Cardiac muscle cell (in vitro differentiated cells and primary cell): ENCODE measurements at regions not wholly inside any gene's neighbourhood (a gene's known extent, or its start where the extent isn't known, plus 50 kb on each side); places are given as distances from the start of the nearest gene placed in this dataset.

Experiments
- DNase-seq, 2 donors: peaks; one replicate each; pipeline versions ENCODE4 v3.0.0 to v3.0.0-alpha.2; 2010 to 2017; ENCODE audit warnings: low read depth in 1 of 2, low spot score in 1 of 2
- H3K27ac ChIP-seq: fragments of 200-600 bp; sonication (generic); 2 replicates; pipeline ENCODE4 v1.5.1; 2016
- H3K27me3 ChIP-seq: fragments of 200-600 bp; sonication (generic); 2 replicates; pipeline ENCODE4 v1.6.0; 2016; ENCODE audit warnings: control low read depth
- H3K36me3 ChIP-seq: fragments of 200-600 bp; sonication (generic); 2 replicates; pipeline ENCODE4 v1.5.1; 2016; ENCODE audit warnings: control low read depth
- H3K4me1 ChIP-seq: fragments of 200-600 bp; sonication (generic); 2 replicates; pipeline ENCODE4 v1.8.1; 2017; ENCODE audit warnings: low read depth, mild to moderate bottlenecking, mixed run types
- H3K4me3 ChIP-seq: fragments of 200-600 bp; sonication (generic); 2 replicates; pipeline ENCODE4 v1.5.1; 2016; ENCODE audit warnings: mild to moderate bottlenecking
- H3K9me3 ChIP-seq: fragments of 200-600 bp; sonication (generic); 2 replicates; pipeline ENCODE4 v1.5.1; 2017; ENCODE audit warnings: low read depth, mild to moderate bottlenecking, control low read depth
- TF ChIP-seq, protein P1 (sequence below): IDR thresholded peaks from 2 replicates; pipeline ENCODE4 v1.5.1; 2012; ENCODE audit warnings: low read depth, mild to moderate bottlenecking, low read length

DNA sequence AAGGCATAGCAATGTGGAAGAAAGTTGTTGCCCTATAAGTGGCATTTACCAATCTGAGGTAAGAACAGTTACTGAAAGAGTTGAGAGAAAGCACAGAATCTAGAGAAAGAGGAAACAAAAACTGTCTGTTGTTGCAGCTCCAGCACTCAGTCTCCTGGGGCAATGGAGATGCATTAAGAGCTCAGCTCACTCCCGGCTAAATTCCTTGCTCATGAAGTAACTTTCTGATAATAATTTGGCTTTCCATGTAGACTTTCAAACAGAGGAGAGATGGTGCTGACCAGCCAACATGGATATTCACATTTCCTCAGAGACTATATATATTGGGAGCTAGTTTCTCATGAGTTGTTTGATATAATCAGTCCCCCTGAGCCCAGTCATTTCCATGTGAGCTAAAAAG, 135.3 kb downstream of the GDAP2 start:
- H3K27me3 ChIP-seq = no peaks in the 10 kb centered on the region
- TF ChIP-seq, protein P1, sequence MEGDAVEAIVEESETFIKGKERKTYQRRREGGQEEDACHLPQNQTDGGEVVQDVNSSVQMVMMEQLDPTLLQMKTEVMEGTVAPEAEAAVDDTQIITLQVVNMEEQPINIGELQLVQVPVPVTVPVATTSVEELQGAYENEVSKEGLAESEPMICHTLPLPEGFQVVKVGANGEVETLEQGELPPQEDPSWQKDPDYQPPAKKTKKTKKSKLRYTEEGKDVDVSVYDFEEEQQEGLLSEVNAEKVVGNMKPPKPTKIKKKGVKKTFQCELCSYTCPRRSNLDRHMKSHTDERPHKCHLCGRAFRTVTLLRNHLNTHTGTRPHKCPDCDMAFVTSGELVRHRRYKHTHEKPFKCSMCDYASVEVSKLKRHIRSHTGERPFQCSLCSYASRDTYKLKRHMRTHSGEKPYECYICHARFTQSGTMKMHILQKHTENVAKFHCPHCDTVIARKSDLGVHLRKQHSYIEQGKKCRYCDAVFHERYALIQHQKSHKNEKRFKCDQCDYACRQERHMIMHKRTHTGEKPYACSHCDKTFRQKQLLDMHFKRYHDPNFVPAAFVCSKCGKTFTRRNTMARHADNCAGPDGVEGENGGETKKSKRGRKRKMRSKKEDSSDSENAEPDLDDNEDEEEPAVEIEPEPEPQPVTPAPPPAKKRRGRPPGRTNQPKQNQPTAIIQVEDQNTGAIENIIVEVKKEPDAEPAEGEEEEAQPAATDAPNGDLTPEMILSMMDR = no peak
- DNase-seq = peak in 1 of 2 donors; percentile 68
- no peaks in the 10 kb centered on the region for H3K4me1 ChIP-seq
- H3K36me3 ChIP-seq = no peaks in the 10 kb centered on the region
- no peaks in the 10 kb centered on the region for H3K9me3 ChIP-seq
- H3K4me3 ChIP-seq = no peak overlapping the region
- H3K27ac ChIP-seq = no peak overlapping the region

- Histone ChIP-seq H3K27me3 (no peaks in the 10 kb centered on the region), H3K36me3 (no peaks in the 10 kb centered on the region), H3K27ac (no peak overlapping the region), H3K9me3 (no peaks in the 10 kb centered on the region), H3K4me3 (no peak overlapping the region), H3K4me1 (no peaks in the 10 kb centered on the region)
- DNase-seq = peak in 1 of 2 donors; percentile 70
- TF ChIP-seq, protein P1 = no peak
These were observed 134.2 kb downstream of the GDAP2 start for GRCh38 chr1:117795190-117795589.

DNA sequence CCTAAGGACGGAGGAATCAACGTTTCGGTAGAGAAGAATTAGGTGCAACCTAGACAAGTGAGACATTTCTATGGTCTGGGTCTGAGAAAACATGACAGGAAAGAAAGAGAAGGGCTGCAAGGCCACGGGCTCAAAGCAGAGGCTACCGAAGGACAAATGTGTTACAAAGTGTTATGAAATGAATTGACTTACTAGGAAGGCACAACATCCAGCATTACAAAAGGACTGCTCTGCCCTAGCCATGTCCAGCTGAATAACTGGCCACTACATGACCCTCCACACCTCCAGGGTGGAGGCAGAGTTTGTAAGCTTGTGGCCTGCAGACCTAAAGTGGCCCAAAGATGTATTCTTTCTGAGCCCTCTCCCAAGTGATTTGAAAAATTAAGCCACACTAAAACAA, 133.6 kb downstream of the GDAP2 start:
- H3K27ac ChIP-seq = no peak overlapping the region
- H3K27me3 ChIP-seq = no peaks in the 10 kb centered on the region
- no peak for DNase-seq
- TF ChIP-seq, protein P1 = no peak
- no peak overlapping the region for H3K4me3 ChIP-seq
- no peaks in the 10 kb centered on the region for H3K4me1 ChIP-seq
- no peaks in the 10 kb centered on the region for H3K36me3 ChIP-seq
- H3K9me3 ChIP-seq = no peaks in the 10 kb centered on the region

- Histone ChIP-seq H3K4me3 (no peak overlapping the region), H3K27me3 (no peaks in the 10 kb centered on the region), H3K9me3 (no peaks in the 10 kb centered on the region), H3K4me1 (no peaks in the 10 kb centered on the region), H3K27ac (no peak overlapping the region), H3K36me3 (no peaks in the 10 kb centered on the region)
- TF ChIP-seq, protein P1 = no peak
- DNase-seq = no peak
These were observed 133.2 kb downstream of the GDAP2 start for GRCh38 chr1:117796226-117796625.

- Histone ChIP-seq H3K9me3 (no peaks in the 10 kb centered on the region), H3K27ac (no peak overlapping the region), H3K36me3 (no peaks in the 10 kb centered on the region), H3K4me1 (no peaks in the 10 kb centered on the region), H3K27me3 (no peaks in the 10 kb centered on the region), H3K4me3 (no peak overlapping the region)
- TF ChIP-seq, protein P1 = no peak
- no peak for DNase-seq
These were observed 130.9 kb downstream of the GDAP2 start for GRCh38 chr1:117798550-117798949.
